Cardiac septum (tissue), 1 donor: ENCODE measurements at regions not wholly inside any gene's neighbourhood (a gene's known extent, or its start where the extent isn't known, plus 50 kb on each side); places are given as distances from the start of the nearest gene placed in this dataset.

Experiments
- DNase-seq: peaks from one replicate; pipeline ENCODE4 v3.0.0-alpha.2; 2020; ENCODE audit warnings: low spot score
- intact Hi-C: fragments of 100-400 bp; cut with DNase I; formaldehyde crosslinking; loops from one replicate; pipeline ENCODE4 v1.14.0; 2022
- donor health status: DM: no; HTN: no; CAD: no.

GRCh38 chr16:62549875-62550274 lies 513.6 kb upstream of the CDH8 start:
- intact Hi-C loops = no loop called here
- DNase-seq = no peak

- no peak for DNase-seq
- intact Hi-C loops = no loop called here
These were observed 511.9 kb upstream of the CDH8 start for GRCh38 chr16:62548095-62548494.

GRCh38 chr16:62546701-62547100 lies 510.5 kb upstream of the CDH8 start:
- intact Hi-C loops = no loop called here
- no peak for DNase-seq

- intact Hi-C loops = no loop called here
These were observed 508.8 kb upstream of the CDH8 start for GRCh38 chr16:62545039-62545438.

GRCh38 chr16:62543516-62543915 lies 507.3 kb upstream of the CDH8 start:
- DNase-seq = no peak
- intact Hi-C loops = no loop called here

More at GRCh38 chr16:62545039-62545438, 508.8 kb upstream of the CDH8 start:
- no peak for DNase-seq

GRCh38 chr16:62539657-62540056 lies 503.4 kb upstream of the CDH8 start:
- intact Hi-C loops = no loop called here
- no peak for DNase-seq

GRCh38 chr16:62530426-62530825 lies 494.2 kb upstream of the CDH8 start:
- DNase-seq = no peak
- intact Hi-C loops = no loop called here

- DNase-seq = no peak
- intact Hi-C loops = no loop called here
These were observed 479.8 kb upstream of the CDH8 start for GRCh38 chr16:62516001-62516400.

GRCh38 chr16:62503073-62503472 lies 466.8 kb upstream of the CDH8 start:
- intact Hi-C loops = no loop called here
- no peak for DNase-seq

GRCh38 chr16:62478903-62479458 lies 442.7 kb upstream of the CDH8 start:
- no peak for DNase-seq
- intact Hi-C loops = no loop called here

GRCh38 chr16:62477796-62478195 lies 441.6 kb upstream of the CDH8 start:
- DNase-seq = no peak

GRCh38 chr16:62475573-62475972 lies 439.3 kb upstream of the CDH8 start:
- intact Hi-C loops = no loop called here
- no peak for DNase-seq

More at GRCh38 chr16:62477796-62478195, 441.6 kb upstream of the CDH8 start:
- intact Hi-C loops = no loop called here

- intact Hi-C loops = no loop called here
These were observed 426.7 kb upstream of the CDH8 start for GRCh38 chr16:62462971-62463370.

GRCh38 chr16:62450291-62450690 lies 414.1 kb upstream of the CDH8 start:
- intact Hi-C loops = no loop called here

More at GRCh38 chr16:62462971-62463370, 426.7 kb upstream of the CDH8 start:
- DNase-seq = no peak

GRCh38 chr16:62445909-62446308 lies 409.7 kb upstream of the CDH8 start:
- DNase-seq = no peak
- intact Hi-C loops = no loop called here

More at GRCh38 chr16:62450291-62450690, 414.1 kb upstream of the CDH8 start:
- DNase-seq = no peak

- DNase-seq = no peak
- intact Hi-C loops = no loop called here
These were observed 388.0 kb upstream of the CDH8 start for GRCh38 chr16:62424206-62424605.

- intact Hi-C loops = no loop called here
- DNase-seq = no peak
These were observed 372.5 kb upstream of the CDH8 start for GRCh38 chr16:62408760-62409159.

GRCh38 chr16:62406387-62406786 lies 370.1 kb upstream of the CDH8 start:
- intact Hi-C loops = no loop called here
- DNase-seq = no peak

GRCh38 chr16:62404842-62405611 lies 368.8 kb upstream of the CDH8 start:
- no peak for DNase-seq
- intact Hi-C loops = no loop called here

- intact Hi-C loops = no loop called here
These were observed 356.5 kb upstream of the CDH8 start for GRCh38 chr16:62392698-62393097.

GRCh38 chr16:62391940-62392339 lies 355.7 kb upstream of the CDH8 start:
- no peak for DNase-seq
- intact Hi-C loops = no loop called here

More at GRCh38 chr16:62392698-62393097, 356.5 kb upstream of the CDH8 start:
- DNase-seq = no peak
